Hippocampal formation (tissue), 2 donors: ENCODE measurements at regions not wholly inside any gene's neighbourhood (a gene's known extent, or its start where the extent isn't known, plus 50 kb on each side); places are given as distances from the start of the nearest gene placed in this dataset.

ENCODE experiments used
- DNase-seq, 2 donors: peaks; one replicate each; lab custom pipeline; 2025; lab: John Stamatoyannopoulos, UW

GRCh38 chr5:125725691-125726090 lies 697.5 kb upstream of the GRAMD2B start:
- no peak for DNase-seq

GRCh38 chr5:125743939-125744338 lies 679.3 kb upstream of the GRAMD2B start:
- DNase-seq = no peak

- DNase-seq = no peak
Observed at GRCh38 chr5:125746917-125747316, 676.3 kb upstream of the GRAMD2B start.

GRCh38 chr5:125750147-125750860 lies 672.9 kb upstream of the GRAMD2B start:
- DNase-seq = no peak

- DNase-seq = no peak
Observed at GRCh38 chr5:125750861-125751186, 672.4 kb upstream of the GRAMD2B start.

- DNase-seq = no peak
Observed at GRCh38 chr5:125756456-125756855, 666.8 kb upstream of the GRAMD2B start.

- DNase-seq = no peak
Observed at GRCh38 chr5:125766706-125767105, 656.5 kb upstream of the GRAMD2B start.

- peak in 1 of 2 donors; percentile 10 for DNase-seq
Observed at GRCh38 chr5:125775896-125776295, 647.3 kb upstream of the GRAMD2B start.

- DNase-seq = no peak
Observed at GRCh38 chr5:125776656-125777139, 646.5 kb upstream of the GRAMD2B start.

GRCh38 chr5:125778791-125779190 lies 644.4 kb upstream of the GRAMD2B start:
- DNase-seq = no peak

GRCh38 chr5:125785407-125785806 lies 637.8 kb upstream of the GRAMD2B start:
- DNase-seq = no peak

- no peak for DNase-seq
Observed at GRCh38 chr5:125786021-125786420, 637.2 kb upstream of the GRAMD2B start.

- no peak for DNase-seq
Observed at GRCh38 chr5:125793470-125793869, 629.7 kb upstream of the GRAMD2B start.

- DNase-seq = no peak
Observed at GRCh38 chr5:125794922-125795321, 628.3 kb upstream of the GRAMD2B start.

- no peak for DNase-seq
Observed at GRCh38 chr5:125798307-125798706, 624.9 kb upstream of the GRAMD2B start.

- DNase-seq = peak in 1 of 2 donors; percentile 29
Observed at GRCh38 chr5:125812651-125813050, 610.6 kb upstream of the GRAMD2B start.

- no peak for DNase-seq
Observed at GRCh38 chr5:125813221-125813974, 609.8 kb upstream of the GRAMD2B start.

- no peak for DNase-seq
Observed at GRCh38 chr5:125814119-125814518, 609.1 kb upstream of the GRAMD2B start.

- no peak for DNase-seq
Observed at GRCh38 chr5:125823572-125823971, 599.6 kb upstream of the GRAMD2B start.

- no peak for DNase-seq
Observed at GRCh38 chr5:125826214-125826613, 597.0 kb upstream of the GRAMD2B start.

- DNase-seq = no peak
Observed at GRCh38 chr5:125829349-125829748, 593.9 kb upstream of the GRAMD2B start.

GRCh38 chr5:125833398-125833797 lies 589.8 kb upstream of the GRAMD2B start:
- DNase-seq = no peak

GRCh38 chr5:125834438-125835115 lies 588.6 kb upstream of the GRAMD2B start:
- DNase-seq = no peak
